SK-N-SH (cell line): ENCODE measurements at regions not wholly inside any gene's neighbourhood (a gene's known extent, or its start where the extent isn't known, plus 50 kb on each side); places are given as distances from the start of the nearest gene placed in this dataset.

ENCODE experiments used
- GABPA ChIP-seq: IDR thresholded peaks from 2 replicates; pipeline ENCODE4 v1.4.0; 2012; ENCODE audit warnings: low read depth, mild to moderate bottlenecking
- SMC3 ChIP-seq: IDR thresholded peaks from 2 replicates; pipeline ENCODE4 v1.6.1; 2012; ENCODE audit warnings: low read depth, low read length, improper control_type of control experiment
- TF ChIP-seq, protein P1 (sequence below): fragments of 200-600 bp; sonication (generic); IDR thresholded peaks from 2 replicates; pipeline ENCODE4 v1.6.1; 2017; ENCODE audit warnings: antibody characterized with exemption, mild to moderate bottlenecking, moderate library complexity
- TF ChIP-seq, protein P2 (sequence below): IDR thresholded peaks from 2 replicates; pipeline ENCODE4 v1.4.0; 2012; ENCODE audit warnings: low read depth, borderline replicate concordance

DNA sequence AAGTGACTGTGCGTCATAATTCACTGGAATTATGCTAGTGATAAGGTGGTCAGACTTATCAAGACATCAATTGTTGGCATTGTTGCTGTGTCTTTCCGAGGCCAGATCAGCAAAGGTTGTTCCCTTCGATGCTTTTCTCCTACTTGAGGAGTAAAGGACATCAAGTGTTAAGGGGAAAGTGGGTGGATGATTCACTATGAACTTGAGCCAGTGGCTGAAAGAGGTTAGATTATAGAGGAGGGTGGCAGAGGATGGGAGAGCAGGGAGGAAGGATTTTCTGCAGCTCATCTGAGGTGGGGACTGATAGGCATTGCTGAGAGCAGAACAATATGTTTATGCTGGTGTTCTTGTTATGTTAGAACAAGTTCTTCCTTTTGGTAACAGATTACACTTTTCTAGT, 131.4 kb upstream of the AGR3 start:
- TF ChIP-seq GABPA (no peak), SMC3 (no peak)
- TF ChIP-seq, protein P1, sequence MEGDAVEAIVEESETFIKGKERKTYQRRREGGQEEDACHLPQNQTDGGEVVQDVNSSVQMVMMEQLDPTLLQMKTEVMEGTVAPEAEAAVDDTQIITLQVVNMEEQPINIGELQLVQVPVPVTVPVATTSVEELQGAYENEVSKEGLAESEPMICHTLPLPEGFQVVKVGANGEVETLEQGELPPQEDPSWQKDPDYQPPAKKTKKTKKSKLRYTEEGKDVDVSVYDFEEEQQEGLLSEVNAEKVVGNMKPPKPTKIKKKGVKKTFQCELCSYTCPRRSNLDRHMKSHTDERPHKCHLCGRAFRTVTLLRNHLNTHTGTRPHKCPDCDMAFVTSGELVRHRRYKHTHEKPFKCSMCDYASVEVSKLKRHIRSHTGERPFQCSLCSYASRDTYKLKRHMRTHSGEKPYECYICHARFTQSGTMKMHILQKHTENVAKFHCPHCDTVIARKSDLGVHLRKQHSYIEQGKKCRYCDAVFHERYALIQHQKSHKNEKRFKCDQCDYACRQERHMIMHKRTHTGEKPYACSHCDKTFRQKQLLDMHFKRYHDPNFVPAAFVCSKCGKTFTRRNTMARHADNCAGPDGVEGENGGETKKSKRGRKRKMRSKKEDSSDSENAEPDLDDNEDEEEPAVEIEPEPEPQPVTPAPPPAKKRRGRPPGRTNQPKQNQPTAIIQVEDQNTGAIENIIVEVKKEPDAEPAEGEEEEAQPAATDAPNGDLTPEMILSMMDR: no peak
- TF ChIP-seq, protein P2, sequence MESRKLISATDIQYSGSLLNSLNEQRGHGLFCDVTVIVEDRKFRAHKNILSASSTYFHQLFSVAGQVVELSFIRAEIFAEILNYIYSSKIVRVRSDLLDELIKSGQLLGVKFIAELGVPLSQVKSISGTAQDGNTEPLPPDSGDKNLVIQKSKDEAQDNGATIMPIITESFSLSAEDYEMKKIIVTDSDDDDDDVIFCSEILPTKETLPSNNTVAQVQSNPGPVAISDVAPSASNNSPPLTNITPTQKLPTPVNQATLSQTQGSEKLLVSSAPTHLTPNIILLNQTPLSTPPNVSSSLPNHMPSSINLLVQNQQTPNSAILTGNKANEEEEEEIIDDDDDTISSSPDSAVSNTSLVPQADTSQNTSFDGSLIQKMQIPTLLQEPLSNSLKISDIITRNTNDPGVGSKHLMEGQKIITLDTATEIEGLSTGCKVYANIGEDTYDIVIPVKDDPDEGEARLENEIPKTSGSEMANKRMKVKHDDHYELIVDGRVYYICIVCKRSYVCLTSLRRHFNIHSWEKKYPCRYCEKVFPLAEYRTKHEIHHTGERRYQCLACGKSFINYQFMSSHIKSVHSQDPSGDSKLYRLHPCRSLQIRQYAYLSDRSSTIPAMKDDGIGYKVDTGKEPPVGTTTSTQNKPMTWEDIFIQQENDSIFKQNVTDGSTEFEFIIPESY: no peak
